CD4-positive, alpha-beta T cell (primary cell): ENCODE measurements at regions not wholly inside any gene's neighbourhood (a gene's known extent, or its start where the extent isn't known, plus 50 kb on each side); places are given as distances from the start of the nearest gene placed in this dataset.

Experiments used
- ATAC-seq: fragments of 200-7000 bp; cut with Tn5 transposase; one replicate; pipeline ENCODE4 v1.10.0; 2022; ENCODE audit warnings: mild to moderate bottlenecking; ENCODE audit not compliant: poor library complexity
- CTCF ChIA-PET: fragments of 350-600 bp; sonication (Branson Sonifier 250); formaldehyde crosslinking; loops from one replicate; lab custom pipeline; 2021; ENCODE audit warnings: antibody characterized with exemption, inconsistent platforms; lab: Charles Lee
- POLR2A ChIA-PET: fragments of 350-600 bp; sonication (Branson Sonifier 250); formaldehyde crosslinking; loops from one replicate; lab custom pipeline; 2021; ENCODE audit warnings: antibody characterized with exemption, inconsistent platforms; lab: Charles Lee
- DNase-seq, 14 experiments: peaks; one replicate each; pipeline ENCODE4 v3.0.0-alpha.2; 2013 to 2020; ENCODE audit warnings: mixed read lengths in 2 of 14
- H3K27ac ChIP-seq, 2 donors: one replicate each; pipeline versions ENCODE4 v1.5.1 to v1.7.0; 2013; ENCODE audit warnings: low read length in 2 of 2, low read depth in 1 of 2, mild to moderate bottlenecking in 1 of 2
- H3K27me3 ChIP-seq, 2 experiments: 1 replicate in 1 of 2; 2 replicates in 1 of 2; pipeline versions ENCODE4 v1.6.1 to v1.7.0; 2013; ENCODE audit warnings: low read length in 2 of 2, control low read depth in 1 of 2, mild to moderate bottlenecking in 1 of 2, moderate library complexity in 1 of 2; ENCODE audit not compliant: insufficient read depth in 2 of 2, control insufficient read depth in 1 of 2
- H3K36me3 ChIP-seq: one replicate; pipeline ENCODE4 v1.6.1; 2013; ENCODE audit warnings: low read length, control low read depth; ENCODE audit not compliant: insufficient read depth
- H3K4me1 ChIP-seq: one replicate; pipeline ENCODE4 v1.6.1; 2013; ENCODE audit warnings: low read length, control low read depth; ENCODE audit not compliant: insufficient read depth
- H3K4me3 ChIP-seq: one replicate; pipeline ENCODE4 v1.5.1; 2013; ENCODE audit warnings: mild to moderate bottlenecking, low read length, moderate library complexity
- H3K9me3 ChIP-seq, 2 experiments: 1 replicate in 1 of 2; 2 replicates in 1 of 2; pipeline versions ENCODE4 v1.6.1 to v1.7.0; 2013; ENCODE audit warnings: low read length in 2 of 2, mild to moderate bottlenecking in 2 of 2, control low read depth in 1 of 2, moderate library complexity in 1 of 2; ENCODE audit not compliant: control insufficient read depth in 1 of 2, insufficient read depth in 1 of 2
- H3K27ac Mint-ChIP-seq: one replicate; pipeline ENCODE4 v1.8.0; 2020; ENCODE audit warnings: mixed read lengths
- H3K27me3 Mint-ChIP-seq: one replicate; pipeline ENCODE4 v1.8.0; 2021; ENCODE audit warnings: mixed read lengths
- H3K36me3 Mint-ChIP-seq: one replicate; pipeline ENCODE4 v1.8.0; 2021; ENCODE audit warnings: low read depth, mixed read lengths
- H3K4me1 Mint-ChIP-seq: one replicate; pipeline ENCODE4 v1.8.0; 2021; ENCODE audit warnings: low read depth, mixed read lengths
- H3K4me3 Mint-ChIP-seq: one replicate; pipeline ENCODE4 v1.8.0; 2020; ENCODE audit warnings: mild to moderate bottlenecking, mixed read lengths
- H3K9me3 Mint-ChIP-seq: one replicate; pipeline ENCODE4 v1.8.0; 2020; ENCODE audit warnings: mixed read lengths
- CTCF ChIP-seq: fragments of 200-600 bp; IDR thresholded peaks from one replicate; pipeline ENCODE4 v1.8.0; 2022; ENCODE audit warnings: antibody characterized with exemption, mild to moderate bottlenecking
- intact Hi-C, 2 experiments: fragments of 100-400 bp; cut with DNase I in 1 of 2; cut with micrococcal nuclease in 1 of 2; formaldehyde crosslinking; loops; one replicate each; pipeline versions ENCODE4 v1.15.1 to v1.9.0; 2023 to 2025; cut with DNase I, micrococcal nuclease

GRCh38 chr4:125116431-125116830 lies 198.3 kb upstream of the FAT4 start:
- Mint-ChIP-seq H3K4me3 (no peak overlapping the region), H3K27ac (no peak overlapping the region), H3K36me3 (no peaks in the 10 kb centered on the region), H3K27me3 (no peaks in the 10 kb centered on the region), H3K9me3 (peaks cover 2% of the 10 kb centered on the region), H3K4me1 (no peaks in the 10 kb centered on the region)
- ATAC-seq, result no peak
- Histone ChIP-seq H3K36me3 (no peaks in the 10 kb centered on the region), H3K27ac (no peak overlapping the region), H3K9me3 (no peaks in the 10 kb centered on the region), H3K4me3 (no peak overlapping the region), H3K27me3 (no peaks in the 10 kb centered on the region), H3K4me1 (no peaks in the 10 kb centered on the region)
- ChIA-PET POLR2A (no interaction called here), CTCF (no interaction called here)
- TF ChIP-seq CTCF, result no peak
- intact Hi-C loops, result no loop called here
- no peak for DNase-seq

GRCh38 chr4:125115941-125116340 lies 198.8 kb upstream of the FAT4 start:
- no peak for ATAC-seq
- intact Hi-C loops, result no loop called here
- DNase-seq, result no peak
- H3K36me3 Mint-ChIP-seq, result no peaks in the 10 kb centered on the region
- H3K9me3 ChIP-seq, result no peaks in the 10 kb centered on the region
- H3K4me3 ChIP-seq, result no peak overlapping the region
- no peaks in the 10 kb centered on the region for H3K27me3 Mint-ChIP-seq
- H3K27ac ChIP-seq, result no peak overlapping the region
- H3K4me1 ChIP-seq, result no peaks in the 10 kb centered on the region
- no peaks in the 10 kb centered on the region for H3K27me3 ChIP-seq
- H3K4me3 Mint-ChIP-seq, result no peak overlapping the region
- H3K27ac Mint-ChIP-seq, result no peak overlapping the region
- POLR2A ChIA-PET, result no interaction called here
- no peaks in the 10 kb centered on the region for H3K4me1 Mint-ChIP-seq
- H3K36me3 ChIP-seq, result no peaks in the 10 kb centered on the region
- CTCF ChIA-PET, result no interaction called here
- TF ChIP-seq CTCF, result no peak
- peaks cover 2% of the 10 kb centered on the region for H3K9me3 Mint-ChIP-seq

- Mint-ChIP-seq H3K4me3 (no peak overlapping the region), H3K27ac (no peak overlapping the region), H3K27me3 (no peaks in the 10 kb centered on the region), H3K4me1 (no peaks in the 10 kb centered on the region), H3K9me3 (peaks cover 2% of the 10 kb centered on the region), H3K36me3 (no peaks in the 10 kb centered on the region)
- Histone ChIP-seq H3K27me3 (no peaks in the 10 kb centered on the region), H3K27ac (no peak overlapping the region), H3K9me3 (no peaks in the 10 kb centered on the region), H3K36me3 (no peaks in the 10 kb centered on the region), H3K4me1 (no peaks in the 10 kb centered on the region), H3K4me3 (no peak overlapping the region)
- intact Hi-C loops, result no loop called here
- ATAC-seq, result no peak
- no peak for DNase-seq
- CTCF ChIA-PET, result no interaction called here
- POLR2A ChIA-PET, result no interaction called here
- TF ChIP-seq CTCF, result no peak
Measured at GRCh38 chr4:125115476-125115875, 199.3 kb upstream of the FAT4 start.
